Heart left ventricle (tissue), 16 donors: ENCODE measurements at regions not wholly inside any gene's neighbourhood (a gene's known extent, or its start where the extent isn't known, plus 50 kb on each side); places are given as distances from the start of the nearest gene placed in this dataset.

Experiments used
- ATAC-seq, 4 donors: fragments of 200-7000 bp; cut with Tn5 transposase; one replicate each; pipeline ENCODE4 v1.9.1; 2020 to 2022; ENCODE audit warnings: moderate library complexity in 4 of 4, mild to moderate bottlenecking in 3 of 4, moderate number of reproducible peaks in 1 of 4
- DNase-seq, 5 donors: peaks; one replicate each; pipeline ENCODE4 v3.0.0-alpha.2; 2020
- H3K27ac ChIP-seq, 12 donors: fragments of 200-600 bp; sonication (generic) in 4 of 12; one replicate each; pipeline versions ENCODE4 v1.5.0 to v1.8.0; 2016 to 2022; ENCODE audit warnings: mild to moderate bottlenecking in 2 of 12
- H3K27me3 ChIP-seq, 9 donors: fragments of 200-600 bp; sonication (generic) in 2 of 9; one replicate each; pipeline versions ENCODE4 v1.5.1 to v1.8.0; 2016 to 2022; ENCODE audit warnings: mild to moderate bottlenecking in 3 of 9
- H3K36me3 ChIP-seq, 9 donors: fragments of 200-600 bp; sonication (generic) in 2 of 9; one replicate each; pipeline versions ENCODE4 v1.5.0 to v1.8.0; 2018 to 2022; ENCODE audit warnings: mild to moderate bottlenecking in 2 of 9
- H3K4me1 ChIP-seq, 12 donors: fragments of 200-600 bp; sonication (generic) in 4 of 12; one replicate each; pipeline versions ENCODE4 v1.5.0 to v1.8.0; 2016 to 2022; ENCODE audit warnings: mild to moderate bottlenecking in 3 of 12
- H3K4me3 ChIP-seq, 12 donors: fragments of 200-600 bp; sonication (generic) in 4 of 12; one replicate each; pipeline versions ENCODE4 v1.5.0 to v1.8.0; 2017 to 2022; ENCODE audit warnings: mild to moderate bottlenecking in 9 of 12, moderate library complexity in 4 of 12
- H3K9me3 ChIP-seq, 12 donors: fragments of 200-600 bp; sonication (generic) in 4 of 12; one replicate each; pipeline versions ENCODE4 v1.5.0 to v1.8.0; 2016 to 2022; ENCODE audit warnings: mild to moderate bottlenecking in 1 of 12
- CTCF ChIP-seq, 12 donors: fragments of 200-600 bp; sonication (generic) in 4 of 12; IDR thresholded peaks; one replicate each; pipeline versions ENCODE4 v1.5.0 to v1.8.0; 2018 to 2022; ENCODE audit warnings: antibody characterized with exemption in 12 of 12, mild to moderate bottlenecking in 5 of 12
- POLR2A ChIP-seq, 2 donors: fragments of 450-650 bp; IDR thresholded peaks; one replicate each; pipeline ENCODE4 v1.6.1; 2017; ENCODE audit warnings: antibody characterized with exemption in 2 of 2, mild to moderate bottlenecking in 2 of 2, moderate library complexity in 2 of 2
- WGBS, 4 donors: extraction: QIAGEN DNeasy Blood & Tissue Kit in 2 of 4; methylation state at CpG; one replicate each; pipeline versions ENCODE4 v1.1.5 to v1.1.7; 2013 to 2018; 5-methylcytosine and 5-hydroxymethylcytosine counted together
- intact Hi-C, 10 donors: fragments of 100-400 bp; cut with DNase I; formaldehyde crosslinking; loops; one replicate each; pipeline versions ENCODE4 v1.11.1 to v1.14.2; 2022
- donor health status: ischemic (EF 13 %, LVEDD 7.1; RV severe dilation, severe dysfunction).
- donor health status: healthy with polysubstance abuse.
- donor health status: DM: no; HTN: yes; CAD: no.
- donor health status: DM: no; HTN: no; CAD: no.
- donor health status: ischemic (EF 25% LVEDD 6.9; RV normal size, moderate dysfunction).
- donor health status: ischemic (EF 25% LVEDD 5.7; RV mildly dilated, moderate dysfunction).
- donor health status: healthy.
- donor health status: DM: yes; HTN: yes; CAD: no.
- donor health status: ischemic (EF 35%, LVEDD 5.7; RV mildly dilated, moderate dysfunction).
- donor health status: nonischemic (EF 11% LVEDD 7.7; RV severe dilation, severe dysfunction).
- donor health status: DM: yes; HTN: yes; CAD: no.
- donor health status: PGD.
- donor health status: ischemic (EF 29% LVEDD 5.4; RV normal size, mild dysfunction).
- donor health status: nonischemic (EF 23%, LVEDD 6.1; RV moderate dilation, normal function).

DNA sequence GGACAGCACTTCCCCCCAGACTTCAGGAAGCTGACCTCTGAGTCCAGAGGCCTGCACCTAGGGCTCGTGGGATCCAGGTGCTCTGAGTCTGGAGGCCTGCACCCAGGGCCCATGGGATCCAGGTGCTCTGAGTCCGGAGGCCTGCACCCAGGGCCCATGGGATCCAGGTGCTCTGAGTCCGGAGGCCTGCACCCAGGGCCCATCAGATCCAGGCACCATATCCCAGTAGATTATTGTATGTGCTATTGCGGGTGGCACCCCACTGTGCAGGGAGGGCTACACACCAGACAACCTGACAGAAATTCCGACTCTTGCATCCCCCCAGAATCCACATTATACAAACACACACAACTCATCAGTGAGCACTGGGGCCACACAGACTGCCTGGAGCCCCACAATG, 515.2 kb downstream of the EIPR1 start:
- H3K9me3 ChIP-seq: no peaks in the 10 kb centered on the region
- no peaks in the 10 kb centered on the region for H3K4me1 ChIP-seq
- H3K27ac ChIP-seq: no peak overlapping the region
- intact Hi-C loops: no loop called here
- no peak for ATAC-seq
- no peak for TF ChIP-seq POLR2A (IDR thresholded peaks at IDR 0.05)
- no peak for TF ChIP-seq CTCF (IDR thresholded peaks at IDR 0.05)
- no peak overlapping the region for H3K4me3 ChIP-seq
- H3K27me3 ChIP-seq: peaks cover 0 to 4% (median 0%) of the 10 kb centered on the region in 9 donors
- 39 to 79% (median 78%) methylated on average over 2 to 5 of the region's 5 CpGs for WGBS, 4 donors
- DNase-seq: no peak
- no peaks in the 10 kb centered on the region for H3K36me3 ChIP-seq

DNA sequence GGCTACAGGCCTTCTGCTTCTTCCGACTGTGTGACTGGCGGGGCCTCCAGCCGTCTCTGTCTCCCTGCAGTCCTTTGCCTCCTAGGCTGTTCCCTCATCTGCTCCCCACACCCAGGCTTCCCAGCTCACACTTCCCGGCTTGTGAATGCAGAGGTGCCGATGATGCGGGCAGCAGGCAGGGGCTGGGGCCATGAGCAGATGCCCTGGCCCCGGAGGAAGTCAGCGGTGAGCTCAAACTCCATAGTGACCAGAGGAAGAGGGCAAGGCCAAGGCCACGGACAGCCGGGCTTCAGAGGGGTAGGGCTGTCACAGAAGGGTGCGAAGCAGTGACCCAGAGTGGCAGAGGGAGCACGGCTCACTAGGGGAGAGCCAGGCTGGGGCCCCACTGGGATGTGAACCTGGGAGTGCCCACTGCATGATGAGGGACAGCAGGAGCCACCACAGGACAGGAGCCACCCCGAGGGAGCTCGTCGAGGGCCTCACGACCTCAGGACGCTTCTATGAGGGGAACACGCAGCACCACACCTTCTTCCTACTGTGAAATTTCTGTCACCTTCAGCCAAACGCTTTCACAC, 515.9 kb downstream of the EIPR1 start:
- Histone ChIP-seq H3K4me1 (no peaks in the 10 kb centered on the region), H3K9me3 (no peaks in the 10 kb centered on the region), H3K4me3 (no peak overlapping the region), H3K27me3 (peaks cover 0 to 4% (median 0%) of the 10 kb centered on the region in 9 donors), H3K36me3 (no peaks in the 10 kb centered on the region), H3K27ac (no peak overlapping the region)
- no peak for ATAC-seq
- no peak for DNase-seq
- WGBS, 4 donors: 70 to 77% (median 74%) methylated on average over 18 to 19 of the region's 19 CpGs
- intact Hi-C loops: no loop called here
- no peak for TF ChIP-seq POLR2A (IDR thresholded peaks at IDR 0.05)

GRCh38 chr2:2860589-2861300, 516.9 kb downstream of the EIPR1 start:
- no peak for ATAC-seq
- TF ChIP-seq CTCF (IDR thresholded peaks at IDR 0.05) (no peak), POLR2A (IDR thresholded peaks at IDR 0.05) (no peak)
- Histone ChIP-seq H3K4me3 (no peak overlapping the region), H3K36me3 (no peaks in the 10 kb centered on the region), H3K9me3 (no peaks in the 10 kb centered on the region), H3K27ac (no peak overlapping the region), H3K27me3 (no peaks in the 10 kb centered on the region), H3K4me1 (no peaks in the 10 kb centered on the region)
- intact Hi-C loops: no loop called here
- no peak for DNase-seq
- WGBS, 4 donors: 84 to 87% (median 85%) methylated on average over 20 of the region's 20 CpGs

GRCh38 chr2:2859732-2860131, 517.9 kb downstream of the EIPR1 start:
- no peaks in the 10 kb centered on the region for H3K4me1 ChIP-seq
- no peak overlapping the region for H3K27ac ChIP-seq
- DNase-seq (no peak), ATAC-seq (no peak)
- H3K36me3 ChIP-seq: no peaks in the 10 kb centered on the region
- no peaks in the 10 kb centered on the region for H3K9me3 ChIP-seq
- no peaks in the 10 kb centered on the region for H3K27me3 ChIP-seq
- no peak overlapping the region for H3K4me3 ChIP-seq
- intact Hi-C loops: no loop called here
- 84 to 90% (median 86%) methylated on average over 9 of the region's 9 CpGs for WGBS, 4 donors
- no peak for TF ChIP-seq POLR2A (IDR thresholded peaks at IDR 0.05)
- TF ChIP-seq CTCF (IDR thresholded peaks at IDR 0.05): no peak
